ENCODE measurements at regions not wholly inside any gene's neighbourhood (a gene's known extent, or its start where the extent isn't known, plus 50 kb on each side); places are given as distances from the start of the nearest gene placed in this dataset.

DNA sequence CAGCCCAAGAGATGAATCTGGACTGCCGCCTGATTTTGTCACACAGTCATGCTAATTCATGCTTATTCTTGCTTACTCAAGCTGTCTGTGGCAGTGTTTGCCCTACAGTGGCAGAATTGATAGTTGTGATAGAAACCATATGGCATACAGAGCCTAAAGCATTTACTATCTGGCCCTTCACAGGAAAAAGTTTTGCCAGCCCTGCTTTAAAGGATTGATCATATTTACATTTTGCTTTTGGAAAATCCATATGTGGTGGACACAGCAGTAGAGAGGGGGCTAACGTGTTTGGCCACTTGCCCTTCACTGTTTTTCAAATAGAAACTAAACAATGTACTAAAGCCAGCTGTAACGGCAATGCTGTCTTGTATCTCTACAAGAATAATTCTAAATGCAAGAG, 974.0 kb upstream of the GHITM start:
- no peak for DNase-seq

DNA sequence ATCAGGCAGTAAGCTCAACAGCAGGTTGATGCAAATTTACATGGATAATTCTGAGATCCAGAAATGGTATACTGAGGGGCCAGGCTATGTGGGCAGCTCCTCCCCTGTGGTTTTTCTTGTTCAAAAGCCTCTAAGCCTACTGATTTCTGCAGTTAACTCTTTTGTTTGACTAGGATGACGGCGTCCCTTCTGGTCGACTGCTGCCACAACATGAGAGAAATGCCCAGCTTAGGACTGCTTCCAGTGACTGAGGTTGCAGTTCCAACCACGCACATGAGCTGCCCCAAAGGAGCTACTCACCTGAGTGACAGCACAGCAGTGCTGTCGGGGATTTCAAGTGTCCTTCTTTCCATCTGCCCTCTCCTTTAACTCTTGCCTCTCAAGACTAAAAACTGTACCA, 973.0 kb upstream of the GHITM start:
- no peak for DNase-seq

DNA sequence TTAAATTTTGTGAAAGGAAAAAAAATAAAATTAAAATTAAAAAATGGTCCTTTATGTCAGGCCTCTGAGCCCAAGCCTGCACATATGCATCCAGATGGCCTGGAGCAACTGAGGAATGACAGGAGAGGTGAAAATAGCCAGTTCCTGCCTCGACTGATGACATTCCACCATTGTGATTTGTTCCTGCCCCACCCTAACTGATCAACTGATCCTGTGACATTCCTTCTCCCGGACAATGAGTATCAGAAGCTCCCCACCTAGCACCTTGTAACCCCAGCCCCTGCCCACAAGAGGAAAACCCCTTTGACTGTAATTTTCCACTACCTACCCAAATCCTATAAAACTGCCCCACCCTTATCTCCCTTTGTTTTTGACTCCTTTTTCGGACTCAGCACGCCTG, 972.2 kb upstream of the GHITM start:
- DNase-seq, result no peak

DNA sequence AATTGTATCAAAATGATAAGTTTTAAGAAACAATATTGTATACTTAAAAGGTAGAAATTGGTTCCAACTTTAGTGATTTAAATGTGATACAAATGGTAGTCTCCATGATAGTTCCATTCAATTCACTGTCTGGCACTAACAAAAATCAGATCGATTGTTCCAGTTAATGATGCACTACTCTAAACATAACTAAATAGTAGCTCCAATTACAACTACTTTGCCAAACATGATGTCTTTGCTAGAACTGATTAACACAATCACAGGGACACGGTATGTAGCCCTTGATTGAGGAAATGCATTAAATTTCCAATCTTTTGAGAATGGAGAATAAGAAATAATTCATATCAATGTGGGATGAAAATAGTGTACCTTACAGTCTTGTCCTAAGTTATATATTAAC, 962.4 kb upstream of the GHITM start:
- DNase-seq, result no peak

DNA sequence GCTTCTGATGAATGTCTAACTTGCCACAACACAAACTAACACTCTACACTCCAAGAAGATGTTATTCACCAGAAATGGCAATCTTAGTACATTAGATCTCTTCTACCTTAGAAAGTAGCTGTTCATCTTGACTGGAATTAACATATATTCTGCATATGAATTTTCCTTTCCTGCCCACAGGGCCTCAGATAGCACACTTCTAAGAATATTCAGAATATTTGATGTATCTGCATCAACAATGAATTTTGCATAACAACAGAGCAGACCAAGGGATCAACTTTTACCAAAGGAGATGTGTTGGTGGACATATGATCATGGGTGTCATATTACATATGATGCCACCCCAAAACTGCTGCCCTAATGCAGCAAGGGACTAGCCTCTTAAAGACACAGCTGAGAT, 960.8 kb upstream of the GHITM start:
- DNase-seq, result no peak

DNA sequence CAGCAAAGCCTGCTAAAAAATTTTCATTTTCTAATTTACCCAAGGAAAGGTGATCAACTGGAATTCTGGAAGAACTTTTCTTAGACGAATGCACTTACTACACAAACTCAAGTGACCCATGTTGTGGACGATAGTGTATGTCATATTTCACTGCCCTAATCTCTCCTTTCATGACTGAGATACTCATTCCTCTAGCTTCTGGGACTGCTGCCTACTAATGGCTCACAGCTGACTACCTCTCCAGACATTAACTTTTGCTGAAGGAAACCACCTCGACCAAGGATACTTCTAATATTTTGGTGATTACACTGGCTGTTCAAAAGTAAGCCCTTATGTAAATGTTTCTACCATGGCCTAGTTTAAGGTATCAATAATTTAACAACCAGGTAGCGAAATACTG, 959.9 kb upstream of the GHITM start:
- DNase-seq, result no peak

DNA sequence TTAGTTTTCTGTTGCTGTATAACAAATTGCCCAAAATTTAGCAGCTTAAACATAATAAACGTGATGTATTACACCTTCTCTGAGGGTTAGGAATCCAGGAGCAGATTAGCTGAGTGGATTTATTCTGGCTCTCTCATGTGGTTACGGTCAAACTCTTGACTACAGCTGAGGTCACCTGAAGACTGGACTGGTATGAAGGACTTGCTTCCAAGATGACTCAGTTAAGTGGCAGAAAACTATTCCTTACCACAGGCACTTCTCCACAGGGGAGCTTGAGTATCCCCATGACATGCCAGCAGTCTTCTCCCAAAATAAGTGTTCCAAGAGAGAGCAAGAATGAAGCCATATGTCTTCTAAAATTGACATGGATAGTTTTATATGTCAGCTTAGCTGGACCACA, 957.2 kb upstream of the GHITM start:
- no peak for DNase-seq

DNA sequence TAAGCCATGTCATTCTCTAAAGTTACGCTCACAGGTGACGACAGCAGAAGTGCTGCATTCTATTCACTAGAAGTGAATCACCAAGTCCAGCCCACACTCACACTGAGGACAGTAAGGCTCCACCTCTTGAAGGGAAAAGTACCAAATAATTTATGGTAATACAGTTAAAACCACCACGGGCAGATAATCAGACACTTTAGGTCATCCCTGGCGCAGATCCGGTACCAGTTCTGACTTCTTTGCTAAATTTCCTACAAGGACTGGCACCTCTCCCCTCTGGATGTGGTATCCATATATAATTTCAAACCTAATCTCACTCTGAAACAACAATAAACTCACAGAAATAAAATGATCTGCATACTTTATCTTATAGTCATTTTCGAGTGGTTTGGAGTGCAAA, 954.7 kb upstream of the GHITM start:
- DNase-seq, result no peak

DNA sequence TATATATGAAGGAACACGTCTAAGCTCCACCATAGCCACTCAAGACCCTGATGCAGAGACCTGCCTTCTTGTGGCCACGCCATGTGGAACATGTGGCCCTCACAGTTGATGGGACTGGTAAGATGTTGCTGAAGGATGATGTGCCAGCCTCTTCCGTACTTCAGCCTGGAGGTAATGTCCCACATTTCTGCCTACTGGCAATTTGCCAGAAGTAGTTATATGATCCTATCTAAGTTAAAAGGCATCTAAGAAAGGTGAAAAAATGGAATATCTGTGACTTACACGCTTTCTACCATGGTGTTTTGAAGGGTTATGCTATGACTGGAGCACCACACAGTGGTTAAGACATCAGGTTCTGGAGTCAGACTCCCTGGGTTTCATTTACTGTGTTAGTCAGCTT, 948.7 kb upstream of the GHITM start:
- no peak for DNase-seq

DNA sequence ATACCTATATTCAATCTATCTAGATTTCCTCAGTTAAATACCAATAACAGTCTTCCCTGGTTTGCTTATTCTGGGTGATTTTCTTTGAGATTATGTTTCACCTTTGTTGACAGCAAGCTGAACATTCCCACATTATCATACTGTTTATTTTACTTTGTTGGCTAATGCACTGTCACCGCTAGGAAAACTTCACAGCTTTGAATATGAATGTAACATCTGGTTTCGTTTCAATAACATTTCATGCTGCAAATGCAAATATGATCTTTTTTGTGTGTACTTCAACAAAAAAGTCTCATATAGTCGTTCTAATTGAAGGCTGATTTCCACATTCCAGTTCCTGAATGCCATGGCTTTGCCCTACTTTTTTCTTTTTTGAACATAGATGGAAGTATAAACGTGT, 946.3 kb upstream of the GHITM start:
- DNase-seq, result no peak

DNA sequence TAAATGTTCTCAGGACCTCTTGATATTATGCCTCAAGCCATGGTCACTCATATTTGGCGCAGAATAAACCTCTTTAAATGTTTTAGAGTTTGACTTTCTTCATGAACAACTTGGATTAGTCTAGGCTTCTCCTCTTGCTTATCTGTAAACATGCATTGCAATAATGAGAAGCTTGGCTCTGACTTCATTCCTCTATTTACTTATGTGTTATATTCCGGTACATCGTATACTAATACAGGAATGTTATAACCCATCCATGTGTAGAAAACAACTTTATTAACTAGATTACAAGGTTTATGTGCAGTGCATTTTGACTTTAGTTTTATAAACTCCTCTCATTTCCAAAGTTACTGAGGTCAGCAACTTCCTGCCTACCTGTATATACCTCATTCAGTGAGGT, 944.3 kb upstream of the GHITM start:
- DNase-seq, result no peak

DNA sequence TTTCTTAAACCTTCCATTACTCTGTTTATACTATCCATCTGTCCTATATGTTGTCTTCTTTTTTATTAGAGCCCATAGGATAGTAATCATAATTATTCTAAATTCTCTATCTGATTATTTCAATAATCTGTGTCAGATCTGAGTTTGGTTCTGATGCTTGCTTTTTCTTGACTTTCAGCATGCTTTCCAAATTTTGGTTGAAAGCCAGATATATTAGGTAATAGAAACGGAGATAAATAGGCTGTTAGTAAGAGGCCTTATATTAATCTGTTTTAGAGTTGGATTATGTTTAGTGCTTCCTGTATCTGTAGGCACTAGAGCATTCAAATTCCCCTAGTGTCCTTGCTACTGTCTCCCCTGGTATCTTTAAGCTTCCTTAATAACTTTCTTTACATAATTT, 939.9 kb upstream of the GHITM start:
- DNase-seq, result no peak

DNA sequence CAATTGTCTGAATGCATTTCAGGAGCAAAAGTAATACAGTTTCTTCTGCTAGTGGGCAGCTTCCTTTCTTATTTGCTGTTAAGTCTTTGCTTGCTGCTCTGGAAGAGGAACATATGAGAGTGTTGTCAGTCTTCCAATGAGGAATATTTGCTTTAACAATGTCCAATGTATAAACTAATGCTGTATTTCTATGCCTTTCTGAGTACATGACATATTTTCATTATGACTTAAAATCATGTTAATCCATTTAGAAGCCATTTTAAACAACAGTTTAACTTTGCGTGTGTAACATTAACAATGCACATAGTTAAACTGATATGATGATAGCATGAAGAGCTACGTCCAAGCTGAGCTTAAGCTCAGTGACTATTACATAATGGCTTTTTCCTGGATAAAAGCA, 933.4 kb upstream of the GHITM start:
- DNase-seq, result no peak

DNA sequence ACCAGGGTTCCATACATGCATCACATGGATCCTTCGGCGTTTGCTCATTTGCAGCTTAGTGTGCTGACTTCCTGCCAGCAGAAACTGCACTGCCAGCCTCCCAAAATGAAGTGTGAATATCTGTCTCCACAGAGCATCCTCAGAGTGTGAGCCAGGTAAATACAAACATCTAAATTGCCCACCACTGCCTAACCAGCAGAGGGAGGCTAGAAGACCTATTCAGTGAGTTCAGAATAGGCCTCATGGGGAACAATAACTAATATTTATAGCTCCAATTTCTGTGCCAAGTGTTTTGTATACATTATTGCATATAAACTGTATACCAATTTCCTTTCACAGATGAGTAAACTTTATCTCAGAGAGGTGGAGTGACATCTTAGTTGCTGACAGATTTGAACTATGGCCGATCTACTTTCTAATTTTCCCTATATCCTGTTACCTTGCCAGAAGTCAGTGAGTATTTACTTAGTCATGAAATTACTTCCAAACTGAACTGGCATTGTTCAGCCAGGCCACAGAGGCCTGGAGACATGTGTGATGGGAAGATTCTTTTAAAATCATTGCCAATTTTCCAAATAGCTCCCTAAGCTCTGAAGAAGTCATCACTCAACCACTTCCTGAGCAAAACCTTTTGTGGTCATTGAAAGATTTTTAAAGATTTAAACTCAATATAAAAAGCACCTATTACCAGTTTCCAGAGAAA, 926.5 kb upstream of the GHITM start:
- DNase-seq, result no peak

DNA sequence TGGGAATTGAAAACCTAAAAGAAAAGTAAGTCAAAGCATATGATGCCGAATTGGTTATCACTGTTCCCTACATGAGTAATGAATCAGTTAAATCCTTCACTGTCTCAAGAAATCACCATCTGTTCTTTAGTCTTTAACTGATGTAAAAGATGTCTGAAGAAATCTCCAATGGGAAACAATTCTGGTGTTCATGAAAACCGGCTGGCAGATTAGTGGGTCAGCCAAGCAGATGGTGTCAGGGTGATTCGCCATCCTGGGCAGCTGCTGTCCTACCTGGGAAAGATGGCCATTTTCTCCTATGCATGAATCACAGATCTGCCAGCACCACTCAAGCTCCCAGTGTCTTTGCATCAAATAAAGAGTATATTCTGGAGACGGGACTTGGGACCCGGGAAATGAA, 925.2 kb upstream of the GHITM start:
- no peak for DNase-seq

DNA sequence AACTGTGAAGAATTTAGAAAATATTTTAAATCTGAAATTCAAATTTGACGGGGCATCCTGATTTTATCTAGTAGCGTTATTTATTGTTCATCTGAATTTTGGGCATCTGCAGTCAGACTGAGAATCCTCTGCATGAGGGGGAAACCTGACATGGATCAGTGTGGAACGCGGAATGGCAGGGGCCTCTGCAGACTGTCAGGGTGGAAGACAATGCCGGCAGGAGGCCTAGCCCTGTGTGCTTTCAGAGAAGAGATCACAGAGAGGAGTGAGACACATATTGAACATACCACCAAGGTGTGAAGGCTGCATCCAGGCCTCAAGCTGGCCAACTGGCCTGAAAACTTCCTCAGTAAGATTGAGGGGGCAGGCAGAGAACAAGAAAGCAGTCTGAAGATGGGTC, 921.1 kb upstream of the GHITM start:
- DNase-seq, result no peak

DNA sequence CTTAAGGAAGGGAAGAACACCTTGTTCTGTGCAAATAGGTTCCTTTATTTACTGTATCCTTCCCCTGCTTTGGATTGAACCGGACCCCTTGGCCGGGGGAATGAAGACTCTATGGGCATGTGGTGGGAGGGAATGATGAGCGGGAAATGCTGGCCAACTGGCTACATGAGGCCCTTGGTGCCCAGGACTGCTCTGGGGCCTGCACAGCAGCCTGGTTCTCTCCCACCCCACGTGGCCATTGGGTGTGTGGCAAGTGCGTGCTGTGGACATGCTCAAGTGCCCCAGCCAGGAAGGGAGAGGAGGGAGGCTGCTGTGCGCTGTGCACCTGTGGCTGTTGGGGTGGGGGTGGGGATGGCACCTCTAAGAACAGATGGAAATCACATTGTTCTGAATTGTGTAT, 917.0 kb upstream of the GHITM start:
- DNase-seq, result no peak

DNA sequence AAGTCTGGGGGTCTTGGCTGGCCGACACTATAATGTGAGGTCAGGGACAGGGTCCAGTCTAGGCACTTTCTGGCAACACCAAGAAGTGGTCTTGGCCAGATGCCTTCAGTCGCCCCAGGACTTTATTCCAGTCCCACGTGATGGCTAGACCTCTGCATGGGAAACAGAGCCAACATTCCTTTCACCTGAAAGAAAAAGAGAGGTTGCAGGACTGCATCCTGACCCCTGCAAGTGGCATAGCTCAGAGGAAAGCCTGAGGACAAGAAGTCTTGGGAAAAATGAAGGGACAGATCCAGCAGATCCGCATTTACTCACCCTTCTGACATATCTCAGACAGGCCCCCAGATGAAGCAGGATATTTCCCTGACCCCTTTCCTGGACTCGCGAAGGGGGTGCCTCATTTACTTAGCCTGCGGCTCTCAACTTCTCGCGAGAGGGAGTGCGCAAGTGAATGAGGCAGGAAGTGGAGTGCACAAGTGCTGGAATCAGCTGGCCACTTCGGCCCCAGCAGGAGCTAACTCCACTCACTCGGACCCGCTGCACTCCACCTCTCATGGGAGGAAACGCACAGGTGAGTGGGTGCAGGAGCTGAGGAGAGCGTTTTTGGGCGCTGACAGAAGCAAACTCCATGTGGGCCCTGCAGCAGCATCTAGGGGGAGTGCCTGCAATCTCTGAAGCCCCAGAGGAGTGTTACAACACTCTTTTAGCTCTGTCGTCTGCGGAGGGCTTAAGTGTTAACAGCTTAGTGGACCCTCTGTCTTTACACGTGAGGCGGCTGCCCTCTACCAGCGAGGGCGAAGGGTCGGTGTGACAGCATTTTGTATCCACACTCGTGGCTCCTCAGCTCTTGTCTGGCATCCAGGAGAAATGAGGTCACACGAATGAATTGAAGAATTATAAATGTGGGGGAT, 916.2 kb upstream of the GHITM start:
- DNase-seq, result no peak

DNA sequence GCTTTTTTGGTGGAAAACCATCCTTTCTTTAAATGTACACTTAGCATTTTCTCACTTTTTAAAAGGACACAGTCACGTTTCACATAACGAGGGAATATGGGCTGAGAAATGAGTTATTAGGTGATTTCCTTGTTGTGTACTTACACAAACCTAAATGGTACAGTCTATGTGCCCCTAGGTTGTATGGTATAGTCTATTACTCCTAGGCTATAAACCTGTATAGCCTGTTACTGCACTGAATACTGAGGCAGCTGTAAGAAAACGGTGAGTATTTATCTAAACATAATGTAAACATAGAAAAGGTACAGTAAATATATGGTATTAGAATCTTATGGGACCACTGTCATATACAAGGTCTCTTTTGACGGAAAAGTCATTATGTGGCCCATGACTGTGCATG, 913.5 kb upstream of the GHITM start:
- no peak for DNase-seq

DNA sequence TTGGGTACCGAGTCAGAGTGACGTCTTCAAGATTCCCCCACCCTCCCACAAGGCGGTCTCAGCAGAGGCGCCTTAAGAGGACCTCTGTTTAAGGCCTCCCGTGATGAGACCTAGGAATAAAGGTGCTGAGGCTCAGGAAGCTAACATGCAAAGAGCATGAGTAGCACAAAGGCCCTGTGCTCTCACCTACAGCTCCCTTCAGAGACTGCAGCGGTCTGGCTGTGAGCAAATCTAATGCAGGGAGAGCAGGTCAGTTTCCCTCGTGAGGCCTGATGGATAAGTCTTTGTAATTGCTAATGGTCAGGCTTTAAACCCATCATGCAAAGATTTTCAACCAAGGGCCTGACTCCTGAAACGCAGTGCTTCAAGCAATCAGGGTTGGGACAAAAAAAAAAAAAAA, 909.3 kb upstream of the GHITM start:
- DNase-seq, result no peak

DNA sequence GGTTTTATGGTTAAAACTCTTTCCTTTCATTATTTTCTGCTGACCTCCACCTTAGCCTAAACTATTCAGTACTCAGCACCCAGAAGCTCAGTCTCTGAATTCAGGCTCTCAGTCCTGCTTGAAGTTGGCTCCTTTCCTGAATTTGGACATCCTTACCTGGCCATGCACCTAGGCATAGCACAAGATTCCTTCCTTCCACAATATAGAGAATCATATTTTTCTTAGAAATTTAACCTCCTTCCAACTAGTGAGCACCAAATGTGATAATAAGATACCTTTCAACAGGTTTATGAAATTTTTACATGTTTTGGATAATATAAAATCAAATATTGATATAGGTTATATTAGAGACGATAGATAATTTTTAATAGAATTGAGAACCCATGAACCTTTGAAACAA, 905.6 kb upstream of the GHITM start:
- DNase-seq, result no peak

DNA sequence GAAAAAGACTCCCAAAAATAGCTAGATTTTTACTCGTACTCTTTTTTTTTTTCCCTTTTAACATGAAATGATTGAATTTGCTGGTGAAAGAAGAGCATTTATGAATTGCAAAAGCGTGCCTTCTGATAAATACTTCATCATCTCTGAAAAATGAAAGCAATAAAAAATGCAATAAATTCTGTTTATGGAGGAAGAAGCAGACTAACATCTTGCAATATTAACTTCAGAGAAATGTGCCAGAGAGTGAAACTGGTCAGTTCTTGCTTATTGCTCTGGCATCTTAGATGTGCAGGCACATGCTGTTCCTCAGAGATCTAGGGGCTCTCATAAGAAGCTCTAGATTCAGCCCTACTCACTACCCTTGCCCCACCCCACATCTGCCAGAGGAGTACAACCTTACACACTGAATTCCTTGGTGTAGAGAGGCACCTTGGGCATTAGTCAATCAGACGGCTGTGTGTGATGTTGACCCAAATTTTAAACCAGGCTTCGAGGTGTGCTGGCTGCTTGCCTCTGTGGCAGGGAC, 891.1 kb upstream of the GHITM start:
- no peak for DNase-seq

DNA sequence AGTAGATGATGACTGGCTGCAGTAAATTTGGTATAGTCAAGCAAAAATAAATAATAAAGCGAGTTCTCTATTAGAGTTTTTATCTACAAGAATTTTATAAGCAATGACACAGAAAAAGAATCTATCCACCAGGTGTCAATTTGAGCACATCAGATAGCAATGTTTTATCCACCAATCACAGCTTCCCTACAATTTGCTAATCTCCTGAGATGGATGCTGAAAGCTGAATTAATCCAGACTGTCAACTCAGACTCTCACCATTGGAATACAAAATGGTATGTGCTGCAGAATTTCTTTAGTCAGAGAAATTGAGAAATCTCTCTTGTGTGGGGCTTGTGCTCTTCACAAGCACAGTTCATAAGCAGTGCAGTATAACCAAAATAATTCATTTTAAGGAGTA, 888.9 kb upstream of the GHITM start:
- no peak for DNase-seq

DNA sequence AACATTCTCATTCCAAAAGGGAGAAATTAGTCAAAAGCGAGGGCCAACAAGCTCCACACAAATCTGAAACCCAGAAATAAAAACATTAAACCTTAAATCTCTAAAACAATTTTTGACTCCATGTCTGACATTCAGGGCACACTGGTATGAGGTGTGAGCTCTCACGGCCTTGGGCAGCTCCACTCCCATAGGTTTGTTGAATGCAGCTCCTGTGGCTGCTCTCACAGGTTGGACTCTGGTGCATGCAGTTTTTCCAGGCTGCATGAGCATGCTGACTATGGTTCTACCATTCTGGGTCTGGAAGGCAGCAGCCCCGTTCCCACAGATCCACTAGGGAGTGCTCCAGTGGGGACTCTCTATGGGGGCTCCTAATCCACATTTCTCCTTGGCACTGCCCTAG, 887.1 kb upstream of the GHITM start:
- no peak for DNase-seq

DNA sequence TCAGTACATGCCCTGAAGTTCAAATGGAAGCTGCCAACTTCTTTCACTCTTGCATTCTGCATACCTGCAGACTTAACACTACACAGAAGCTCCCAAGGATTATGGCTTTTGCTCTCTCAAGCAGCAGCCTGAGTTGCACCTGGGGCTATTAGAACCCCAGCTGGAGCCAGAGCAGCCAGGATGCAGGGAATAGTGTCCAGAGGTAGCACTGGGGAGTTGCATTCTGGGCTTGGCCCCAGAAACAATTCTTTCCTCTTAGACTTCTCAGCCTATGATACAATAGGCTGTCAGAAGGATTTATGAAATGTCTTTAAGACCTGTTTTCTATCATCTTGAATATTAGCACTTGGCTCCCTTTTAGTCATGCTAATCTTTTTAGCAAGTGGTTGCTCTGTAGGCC, 886.7 kb upstream of the GHITM start:
- DNase-seq, result no peak
